H1 (cell line): ENCODE measurements at regions not wholly inside any gene's neighbourhood (a gene's known extent, or its start where the extent isn't known, plus 50 kb on each side); places are given as distances from the start of the nearest gene placed in this dataset.

Source experiments
- CTCF ChIA-PET: fragments of 300-600 bp; sonication (Branson Sonifier 250); formaldehyde crosslinking; loops from one replicate; lab custom pipeline; 2021; ENCODE audit not compliant: partially characterized antibody; lab: Charles Lee
- POLR2A ChIA-PET: fragments of 300-600 bp; sonication (Branson Sonifier 250); formaldehyde crosslinking; loops from one replicate; lab custom pipeline; 2021; ENCODE audit warnings: inconsistent platforms; ENCODE audit not compliant: partially characterized antibody; lab: Charles Lee
- DNase-seq, 2 experiments: peaks; one replicate each; pipeline versions ENCODE4 v3.0.0 to v3.0.0-alpha.2; 2010 to 2022; ENCODE audit warnings: low spot score in 2 of 2, low read depth in 1 of 2, mixed read lengths in 1 of 2
- FAIRE-seq: peaks from 2 replicates; lab custom pipeline; 2011; peaks lifted over from hg19 to GRCh38; lab: Jason Lieb, UNC
- H2AFZ ChIP-seq: 2 replicates; pipeline ENCODE4 v1.8.1; 2012; ENCODE audit warnings: low read length, inconsistent platforms
- H2AK5ac ChIP-seq: 2 replicates; pipeline ENCODE4 v1.6.1; 2013; ENCODE audit warnings: low read depth, low read length
- H2BK120ac ChIP-seq: replicated peaks from 2 replicates; pipeline ENCODE3; 2013; ENCODE audit warnings: low read depth, low read length, inconsistent platforms
- H2BK12ac ChIP-seq: 2 replicates; pipeline ENCODE4 v1.6.1; 2013; ENCODE audit warnings: low read depth, low read length
- H2BK15ac ChIP-seq: 2 replicates; pipeline ENCODE4 v1.6.1; 2013; ENCODE audit warnings: low read length
- H2BK20ac ChIP-seq: 2 replicates; pipeline ENCODE4 v1.6.1; 2013; ENCODE audit warnings: low read length
- H2BK5ac ChIP-seq: 2 replicates; pipeline ENCODE4 v1.6.1; 2013; ENCODE audit warnings: low read depth, low read length
- H3K14ac ChIP-seq: 2 replicates; pipeline ENCODE4 v1.6.1; 2013; ENCODE audit warnings: inconsistent platforms; ENCODE audit not compliant: insufficient read length
- H3K18ac ChIP-seq: 2 replicates; pipeline ENCODE4 v1.6.1; 2013; ENCODE audit warnings: low read length; ENCODE audit errors: extremely low read depth
- H3K23ac ChIP-seq: 2 replicates; pipeline ENCODE4 v1.6.1; 2013; ENCODE audit warnings: inconsistent platforms; ENCODE audit not compliant: insufficient read length
- H3K23me2 ChIP-seq: 2 replicates; pipeline ENCODE4 v1.6.1; 2013; ENCODE audit warnings: low read depth, low read length
- H3K27ac ChIP-seq: 2 replicates; pipeline ENCODE4 v1.6.1; 2011; ENCODE audit warnings: low read depth, low read length, inconsistent platforms
- H3K27me3 ChIP-seq, 4 experiments: replicated peaks in 1 of 4; 1 replicate in 1 of 4; 2 replicates in 3 of 4; pipeline versions ENCODE4 v1.6.1 to v1.8.1; 2011 to 2013; ENCODE audit warnings: low read length in 3 of 4, mild to moderate bottlenecking in 3 of 4, inconsistent platforms in 2 of 4, mixed read lengths in 2 of 4, moderate library complexity in 1 of 4; ENCODE audit not compliant: control insufficient read depth in 3 of 4, insufficient read depth in 3 of 4; ENCODE audit errors: extremely low read depth in 1 of 4
- H3K36me3 ChIP-seq, 4 experiments: 2 replicates each; pipeline versions ENCODE4 v1.6.1 to v1.8.1; 2011 to 2013; ENCODE audit warnings: mild to moderate bottlenecking in 4 of 4, low read length in 3 of 4, moderate library complexity in 2 of 4, control low read depth in 1 of 4, inconsistent platforms in 1 of 4; ENCODE audit not compliant: insufficient read depth in 4 of 4, control insufficient read depth in 2 of 4
- H3K4ac ChIP-seq: replicated peaks from 2 replicates; pipeline ENCODE3; 2013; ENCODE audit warnings: low read length, low read depth, mixed read lengths, inconsistent platforms; ENCODE audit not compliant: insufficient read length
- H3K4me1 ChIP-seq, 4 experiments: replicated peaks in 1 of 4; 1 replicate in 1 of 4; 2 replicates in 3 of 4; pipeline versions ENCODE4 v1.6.1 to v1.8.1; 2011 to 2013; ENCODE audit warnings: low read length in 3 of 4, inconsistent platforms in 2 of 4, mixed read lengths in 1 of 4; ENCODE audit not compliant: insufficient read depth in 4 of 4, control insufficient read depth in 3 of 4
- H3K4me2 ChIP-seq, 2 experiments: 2 replicates each; pipeline versions ENCODE4 v1.6.1 to v1.8.1; 2011 to 2013; ENCODE audit warnings: low read depth in 2 of 2, low read length in 2 of 2, control low read depth in 1 of 2, inconsistent platforms in 1 of 2, mild to moderate bottlenecking in 1 of 2; ENCODE audit not compliant: insufficient read depth in 1 of 2
- H3K4me3 ChIP-seq, 4 experiments: fragments of 200-600, 300-600 bp in 1 of 4; sonication (generic), shearing (Covaris generic), sonication (Bioruptor Twin) in 1 of 4; 2 replicates each; pipeline versions ENCODE4 v1.5.1 to v1.8.1; 2011 to 2016; ENCODE audit warnings: low read length in 4 of 4, low read depth in 3 of 4, control low read depth in 2 of 4, inconsistent platforms in 2 of 4, mild to moderate bottlenecking in 2 of 4, mixed read lengths in 1 of 4, moderate library complexity in 1 of 4; ENCODE audit not compliant: insufficient read depth in 2 of 4; ENCODE audit errors: extremely low read depth in 1 of 4
- H3K56ac ChIP-seq: replicated peaks from 2 replicates; pipeline ENCODE3; 2013; ENCODE audit warnings: low read depth, mild to moderate bottlenecking, mixed read lengths, low read length, inconsistent platforms; ENCODE audit not compliant: insufficient read length
- H3K79me1 ChIP-seq: 2 replicates; pipeline ENCODE4 v1.6.1; 2013; ENCODE audit warnings: low read depth, low read length, control low read depth
- H3K79me2 ChIP-seq, 2 experiments: 2 replicates each; pipeline versions ENCODE4 v1.6.1 to v1.8.1; 2012 to 2013; ENCODE audit warnings: low read length in 2 of 2, mild to moderate bottlenecking in 2 of 2, inconsistent platforms in 1 of 2; ENCODE audit not compliant: insufficient read depth in 2 of 2, control insufficient read depth in 1 of 2
- H3K9ac ChIP-seq, 4 experiments: replicated peaks in 1 of 4; 1 replicate in 1 of 4; 2 replicates in 3 of 4; pipeline versions ENCODE4 v1.6.1 to v1.8.1; 2011 to 2013; ENCODE audit warnings: low read depth in 3 of 4, low read length in 3 of 4, control low read depth in 2 of 4, mild to moderate bottlenecking in 2 of 4, moderate library complexity in 2 of 4, inconsistent platforms in 1 of 4; ENCODE audit errors: extremely low read depth in 1 of 4
- H3K9me3 ChIP-seq, 2 experiments: 2 replicates each; pipeline versions ENCODE4 v1.6.1 to v1.8.1; 2012 to 2013; ENCODE audit warnings: mild to moderate bottlenecking in 2 of 2, moderate library complexity in 2 of 2, control low read depth in 1 of 2, inconsistent platforms in 1 of 2, low read depth in 1 of 2, low read length in 1 of 2, mixed read lengths in 1 of 2; ENCODE audit not compliant: insufficient read depth in 2 of 2
- H4K20me1 ChIP-seq, 2 experiments: replicated peaks in 1 of 2; 2 replicates each; pipeline versions ENCODE3 to v1.8.1; 2011 to 2013; ENCODE audit warnings: inconsistent platforms in 2 of 2, low read length in 2 of 2, mild to moderate bottlenecking in 1 of 2; ENCODE audit not compliant: insufficient read depth in 2 of 2, control insufficient read depth in 1 of 2
- H4K5ac ChIP-seq: 2 replicates; pipeline ENCODE4 v1.6.1; 2013; ENCODE audit warnings: low read length, low read depth, mixed read lengths, inconsistent platforms; ENCODE audit not compliant: insufficient read length
- H4K8ac ChIP-seq: 2 replicates; pipeline ENCODE4 v1.8.0; 2013; ENCODE audit warnings: mild to moderate bottlenecking, moderate library complexity, low read length, inconsistent platforms; ENCODE audit not compliant: insufficient read depth; ENCODE audit errors: extremely low read depth
- H4K91ac ChIP-seq: replicated peaks from 2 replicates; pipeline ENCODE3; 2013; ENCODE audit warnings: low read length, mixed read lengths, inconsistent platforms; ENCODE audit not compliant: insufficient read length
- GABPA ChIP-seq: IDR thresholded peaks from 2 replicates; pipeline ENCODE4 v1.6.1; 2011; ENCODE audit warnings: mild to moderate bottlenecking, low read length, moderate library complexity, borderline replicate concordance; ENCODE audit not compliant: insufficient read depth
- KDM1A ChIP-seq: fragments of 200-600, 300-600 bp; sonication (generic); IDR thresholded peaks from 2 replicates; pipeline ENCODE4 v1.7.1; 2016; ENCODE audit warnings: mild to moderate bottlenecking, low read length, borderline replicate concordance
- MAFK ChIP-seq: IDR thresholded peaks from 2 replicates; pipeline ENCODE4 v1.6.1; 2012; ENCODE audit warnings: low read depth, mild to moderate bottlenecking, improper control_type of control experiment, low read length
- NANOG ChIP-seq: IDR thresholded peaks from 2 replicates; pipeline ENCODE4 v1.6.1; 2011; ENCODE audit warnings: low read length, low read depth, mild to moderate bottlenecking, inconsistent platforms; ENCODE audit not compliant: insufficient read depth, poor library complexity, severe bottlenecking
- RBBP5 ChIP-seq: IDR thresholded peaks from 2 replicates; pipeline ENCODE4 v1.7.1; 2012; ENCODE audit warnings: low read depth, mild to moderate bottlenecking, inconsistent platforms, low read length, moderate library complexity, borderline replicate concordance
- SIN3A ChIP-seq, 2 experiments: IDR thresholded peaks in 1 of 2; conservative IDR thresholded peaks in 1 of 2; 2 replicates each; pipeline ENCODE4 v1.6.1; 2011 to 2012; ENCODE audit warnings: low read length in 2 of 2, improper control_type of control experiment in 1 of 2, low read depth in 1 of 2, mild to moderate bottlenecking in 1 of 2
- SIRT6 ChIP-seq: IDR thresholded peaks from one replicate; pipeline ENCODE4 v1.7.1; 2012; ENCODE audit warnings: low read length, inconsistent platforms
- SP2 ChIP-seq: IDR thresholded peaks from 2 replicates; pipeline ENCODE4 v1.6.1; 2012; ENCODE audit warnings: mild to moderate bottlenecking, low read length, inconsistent platforms
- SUZ12 ChIP-seq: fragments of 200-600 bp; sonication (generic); IDR thresholded peaks from 2 replicates; pipeline ENCODE4 v1.6.1; 2012; ENCODE audit warnings: mild to moderate bottlenecking, inconsistent platforms, low read length, moderate library complexity, mixed read lengths
- TAF7 ChIP-seq: optimal IDR thresholded peaks from 2 replicates; pipeline ENCODE3; 2011; ENCODE audit warnings: low read depth, mild to moderate bottlenecking, inconsistent platforms, low read length, moderate library complexity, borderline replicate concordance
- TEAD4 ChIP-seq: IDR thresholded peaks from 2 replicates; pipeline ENCODE4 v1.6.1; 2012; ENCODE audit warnings: low read depth, low read length, inconsistent platforms, mixed read lengths
- WGBS, 2 experiments: shearing (Covaris generic) in 1 of 2; methylation state at CpG; one replicate each; pipeline versions ENCODE4 v1.1.6 to v1.1.7; 2013 to 2015; ENCODE audit warnings: low lambda C conversion rate in 2 of 2, mixed read lengths in 2 of 2, inconsistent platforms in 1 of 2, low coverage in 1 of 2, missing lambda C conversion rate in 1 of 2; ENCODE audit not compliant: insufficient replicate concordance in 2 of 2, insufficient coverage in 1 of 2, insufficient read length in 1 of 2; ENCODE audit errors: extremely low coverage in 1 of 2, missing lambda C conversion rate in 1 of 2; 5-methylcytosine and 5-hydroxymethylcytosine counted together

- FAIRE-seq = no peak
- CTCF ChIA-PET = interaction anchor here (0.6 to 2.9 kb wide), 10 partner anchors 10 to 173 kb away, joined by 3 to 28 read pairs (median 4); partner anchors contain the start of gene VEGFA
- no peak for TF ChIP-seq RBBP5
- TF ChIP-seq MAFK = no peak
- no peak for TF ChIP-seq SUZ12
- TF ChIP-seq NANOG = no peak
- TF ChIP-seq KDM1A = no peak
- TF ChIP-seq TEAD4 = no peak
- TF ChIP-seq SIRT6 = no peak
- no peak for TF ChIP-seq TAF7
- no peak for TF ChIP-seq GABPA
- TF ChIP-seq SP2 = no peak
- no peak for TF ChIP-seq SIN3A (conservative IDR thresholded peaks at IDR 0.05 in 1 of 2, IDR thresholded peaks at IDR 0.05 in 1 of 2; ENCODE audit: low read depth in 1 of 2, low read length in 2 of 2)
These were observed 131.8 kb downstream of the VEGFA start for GRCh38 chr6:43901733-43902230.

More at GRCh38 chr6:43901733-43902230, 131.8 kb downstream of the VEGFA start:
- Histone ChIP-seq H3K36me3 (no peaks in the 10 kb centered on the region), H4K20me1 (no peaks in the 10 kb centered on the region), H3K4me2 (no peak overlapping the region), H2AFZ (no peak overlapping the region), H4K91ac (no peak overlapping the region), H4K5ac (no peak overlapping the region), H3K56ac (no peak overlapping the region), H3K9ac (no peak overlapping the region), H2AK5ac (no peak overlapping the region), H3K4ac (no peak overlapping the region), H3K14ac (no peak overlapping the region), H3K18ac (no peak overlapping the region), H2BK120ac (no peak overlapping the region), H2BK15ac (no peak overlapping the region), H3K27ac (no peak overlapping the region), H2BK20ac (no peak overlapping the region), H3K23me2 (no peaks in the 10 kb centered on the region), H3K4me1 (no peaks in the 10 kb centered on the region), H3K27me3 (no peaks in the 10 kb centered on the region), H4K8ac (no peak overlapping the region), H3K23ac (no peak overlapping the region), H3K4me3 (no peak overlapping the region), H3K79me2 (no peaks in the 10 kb centered on the region), H3K79me1 (no peaks in the 10 kb centered on the region), H2BK5ac (no peak overlapping the region), H3K9me3 (no peaks in the 10 kb centered on the region), H2BK12ac (no peak overlapping the region)
- 83% methylated on average over 4 of the region's 4 CpGs; no CpG with 5 or more reads in 1 of the 2 experiments for WGBS, 2 experiments
- POLR2A ChIA-PET = interaction anchor here (1.0 to 1.9 kb wide), 3 partner anchors 9 to 25 kb away, joined by 3 to 5 read pairs (median 5); no protein-coding TSS in a partner anchor
- DNase-seq = no peak
